GM18858 (cell line): ENCODE measurements at regions not wholly inside any gene's neighbourhood (a gene's known extent, or its start where the extent isn't known, plus 50 kb on each side); places are given as distances from the start of the nearest gene placed in this dataset.
"Not testable (repeated sequence)": the region's sequence is repeated elsewhere in the genome, so short reads cannot be mapped to it uniquely, and the experiment has no call there.

ENCODE experiments used
- ATAC-seq: cut with Tn5 transposase; IDR thresholded peaks from one replicate; pipeline ENCODE4 v1.9.1; 2021; ENCODE audit not compliant: unreplicated experiment

GRCh38 chr20:30164389-30164788 lies 1093.1 kb upstream of the DEFB115 start:
- ATAC-seq, result not testable (repeated sequence)

GRCh38 chr20:30167540-30167939 lies 1089.9 kb upstream of the DEFB115 start:
- no peak for ATAC-seq

GRCh38 chr20:30168025-30168799 lies 1089.3 kb upstream of the DEFB115 start:
- no peak for ATAC-seq

- ATAC-seq, result no peak
Observed at GRCh38 chr20:30168800-30169138, 1088.7 kb upstream of the DEFB115 start.

- ATAC-seq, result no peak
Observed at GRCh38 chr20:30175681-30176080, 1081.8 kb upstream of the DEFB115 start.

- ATAC-seq, result not testable (repeated sequence)
Observed at GRCh38 chr20:30183124-30183523, 1074.3 kb upstream of the DEFB115 start.

GRCh38 chr20:30191785-30192184 lies 1065.7 kb upstream of the DEFB115 start:
- ATAC-seq, result not testable (repeated sequence)

- not testable (repeated sequence) for ATAC-seq
Observed at GRCh38 chr20:30234477-30234876, 1023.0 kb upstream of the DEFB115 start.

- not testable (repeated sequence) for ATAC-seq
Observed at GRCh38 chr20:30275073-30275472, 982.4 kb upstream of the DEFB115 start.

GRCh38 chr20:30281584-30282197 lies 975.8 kb upstream of the DEFB115 start:
- ATAC-seq, result no peak

GRCh38 chr20:30283476-30284280 lies 973.8 kb upstream of the DEFB115 start:
- not testable (repeated sequence) for ATAC-seq

- no peak for ATAC-seq
Observed at GRCh38 chr20:30284281-30284905, 973.1 kb upstream of the DEFB115 start.

GRCh38 chr20:30285677-30286076 lies 971.8 kb upstream of the DEFB115 start:
- no peak for ATAC-seq

GRCh38 chr20:30286157-30286556 lies 971.3 kb upstream of the DEFB115 start:
- no peak for ATAC-seq

- ATAC-seq, result not testable (repeated sequence)
Observed at GRCh38 chr20:30287459-30287858, 970.0 kb upstream of the DEFB115 start.

GRCh38 chr20:30288346-30288745 lies 969.1 kb upstream of the DEFB115 start:
- no peak for ATAC-seq

GRCh38 chr20:30289049-30289448 lies 968.4 kb upstream of the DEFB115 start:
- ATAC-seq, result not testable (repeated sequence)

- not testable (repeated sequence) for ATAC-seq
Observed at GRCh38 chr20:30289711-30290141, 967.7 kb upstream of the DEFB115 start.

- not testable (repeated sequence) for ATAC-seq
Observed at GRCh38 chr20:30290361-30291063, 967.0 kb upstream of the DEFB115 start.

GRCh38 chr20:30291064-30291379 lies 966.4 kb upstream of the DEFB115 start:
- not testable (repeated sequence) for ATAC-seq

- ATAC-seq, result not testable (repeated sequence)
Observed at GRCh38 chr20:30291686-30292085, 965.8 kb upstream of the DEFB115 start.
